ENCODE measurements at regions not wholly inside any gene's neighbourhood (a gene's known extent, or its start where the extent isn't known, plus 50 kb on each side); places are given as distances from the start of the nearest gene placed in this dataset.

- TF ChIP-seq USF2 (IDR thresholded peaks at IDR 0.05; ENCODE audit: borderline replicate concordance, low read depth, low read length): no peak
- no peak for TF ChIP-seq POLR2AphosphoS5 (IDR thresholded peaks at IDR 0.05; ENCODE audit: low read depth, low read length)
- no peak for TF ChIP-seq JUND (IDR thresholded peaks at IDR 0.05)
- no peak for TF ChIP-seq CTCF (IDR thresholded peaks at IDR 0.05)
- no peak for TF ChIP-seq PBX3 (IDR thresholded peaks at IDR 0.05)
- no peak for TF ChIP-seq SMC3 (IDR thresholded peaks at IDR 0.05; ENCODE audit: low read depth, low read length)
- no peak for TF ChIP-seq FOXJ3 (CRISPR knock-in tag; IDR thresholded peaks at IDR 0.05)
- no peak for TF ChIP-seq USF1 (IDR thresholded peaks at IDR 0.05; ENCODE audit: borderline replicate concordance, low read depth)
- no peak for TF ChIP-seq FOSL2 (IDR thresholded peaks at IDR 0.05; ENCODE audit: borderline replicate concordance, low read depth)
- TF ChIP-seq TAF1 (IDR thresholded peaks at IDR 0.05; ENCODE audit: borderline replicate concordance, low read depth, low read length): no peak
- TF ChIP-seq RAD21 (IDR thresholded peaks at IDR 0.05; ENCODE audit: low read length): no peak
Measured at GRCh38 chrX:39734174-39734776, 363.5 kb downstream of the BCOR start.
